Suppressor macrophage treated with lipopolysaccharide for 1 hour (primary cell): ENCODE measurements at regions not wholly inside any gene's neighbourhood (a gene's known extent, or its start where the extent isn't known, plus 50 kb on each side); places are given as distances from the start of the nearest gene placed in this dataset.
"Not testable (repeated sequence)": the region's sequence is repeated elsewhere in the genome, so short reads cannot be mapped to it uniquely, and the experiment has no call there.

Source experiments
- DNase-seq, 3 donors: peaks; one replicate each; pipeline ENCODE4 v3.0.0-alpha.2; 2020 to 2022

GRCh38 chr4:115187136-115187535, 73.7 kb upstream of the NDST4 start:
- peak in 1 of 3 donors; percentile 3 for DNase-seq

- DNase-seq = not testable (repeated sequence)
Measured at GRCh38 chr4:115179438-115180062, 66.1 kb upstream of the NDST4 start.

DNA sequence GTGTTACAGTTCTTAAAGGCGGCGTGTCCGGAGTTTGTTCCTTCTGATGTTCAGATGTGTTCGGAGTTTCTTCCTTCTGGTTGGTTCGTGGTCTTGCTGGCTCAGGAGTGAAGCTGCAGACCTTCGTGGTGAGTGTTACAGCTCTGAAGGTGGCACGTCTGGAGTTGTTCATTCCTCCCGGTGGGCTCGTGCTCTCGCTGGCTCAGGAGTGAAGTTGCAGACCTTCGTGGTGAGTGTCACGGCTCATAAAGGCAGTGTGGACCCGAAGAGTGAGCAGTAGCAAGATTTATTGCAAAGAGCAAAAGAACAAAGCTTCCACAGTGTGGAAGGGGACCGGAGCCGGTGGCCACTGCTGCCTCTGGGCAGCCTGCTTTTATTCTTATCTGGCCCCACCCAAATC, 65.3 kb upstream of the NDST4 start:
- not testable (repeated sequence) for DNase-seq

DNA sequence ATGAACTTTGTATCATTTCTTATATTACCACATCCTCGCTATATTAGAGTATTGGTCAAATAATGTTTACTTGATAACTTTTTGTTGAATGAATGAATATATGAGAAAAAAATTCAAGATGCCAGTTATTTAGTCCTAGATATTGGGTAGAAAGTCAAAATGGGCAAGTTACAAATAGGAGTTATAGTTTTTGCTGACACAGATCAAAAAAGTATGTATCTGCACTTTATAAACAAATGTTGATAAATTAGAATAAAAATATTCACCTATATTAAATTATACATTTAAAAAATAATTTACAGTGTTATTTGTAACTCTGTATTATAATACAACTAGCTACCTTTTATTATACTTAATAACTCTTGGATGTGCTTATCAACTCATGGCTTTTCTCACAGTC, 57.8 kb upstream of the NDST4 start:
- no peak for DNase-seq

GRCh38 chr4:115165503-115165902, 52.1 kb upstream of the NDST4 start:
- DNase-seq = peak; percentile 1 to 37 (median 24)
